Stomach (tissue), 8 donors: ENCODE measurements at regions not wholly inside any gene's neighbourhood (a gene's known extent, or its start where the extent isn't known, plus 50 kb on each side); places are given as distances from the start of the nearest gene placed in this dataset.

Experiments used
- DNase-seq, 2 donors: peaks; one replicate each; pipeline versions ENCODE4 v3.0.0 to v3.0.0-alpha.2; 2013 to 2019
- H3K27ac ChIP-seq, 5 donors: fragments of 200-600 bp in 4 of 5; sonication (generic) in 4 of 5; one replicate each; pipeline ENCODE4 v1.5.1; 2013 to 2019; ENCODE audit warnings: mild to moderate bottlenecking in 1 of 5, moderate library complexity in 1 of 5
- H3K27me3 ChIP-seq, 3 donors: fragments of 200-600 bp; sonication (generic); one replicate each; pipeline ENCODE4 v1.5.1; 2017 to 2019; ENCODE audit warnings: mixed run types in 1 of 3
- H3K36me3 ChIP-seq, 4 donors: fragments of 200-600 bp; sonication (generic); 1 replicate in 3 of 4; 2 replicates in 1 of 4; pipeline ENCODE4 v1.5.1; 2016 to 2019
- H3K4me1 ChIP-seq, 4 donors: fragments of 200-600 bp; sonication (generic); one replicate each; pipeline ENCODE4 v1.5.1; 2016 to 2019
- H3K4me3 ChIP-seq, 4 donors: fragments of 200-600 bp; sonication (generic) in 3 of 4; one replicate each; pipeline ENCODE4 v1.5.1; 2016 to 2019; ENCODE audit warnings: mild to moderate bottlenecking in 1 of 4
- H3K9me3 ChIP-seq, 4 donors: fragments of 200-600 bp; sonication (generic); one replicate each; pipeline ENCODE4 v1.5.1; 2016 to 2019
- CTCF ChIP-seq, 7 experiments: fragments of 450-650 bp in 4 of 7; fragments of 200-600 bp in 3 of 7; sonication (generic) in 3 of 7; IDR thresholded peaks; one replicate each; pipeline ENCODE4 v1.5.1; 2016 to 2019; ENCODE audit warnings: antibody characterized with exemption in 7 of 7, control low read depth in 2 of 7, mild to moderate bottlenecking in 1 of 7
- EP300 ChIP-seq: sonication (generic); formaldehyde crosslinking; IDR thresholded peaks from one replicate; pipeline ENCODE4 v1.6.1; 2017; ENCODE audit warnings: antibody characterized with exemption
- POLR2A ChIP-seq, 4 donors: fragments of 450-650 bp; IDR thresholded peaks; one replicate each; pipeline ENCODE4 v1.6.1; 2016; ENCODE audit warnings: antibody characterized with exemption in 4 of 4, control low read depth in 2 of 4, mild to moderate bottlenecking in 1 of 4, moderate library complexity in 1 of 4
- POLR2AphosphoS5 ChIP-seq, 3 donors: sonication (generic); formaldehyde crosslinking; IDR thresholded peaks; one replicate each; pipeline ENCODE4 v1.6.1; 2016; ENCODE audit warnings: antibody characterized with exemption in 3 of 3
- WGBS, 5 donors: extraction: QIAGEN DNeasy Blood & Tissue Kit in 3 of 5; methylation state at CpG; one replicate each; pipeline versions ENCODE4 v1.1.5 to v1.1.7; 2013 to 2018; 5-methylcytosine and 5-hydroxymethylcytosine counted together
- intact Hi-C: fragments of 100-400 bp; cut with DNase I; formaldehyde crosslinking; loops from one replicate; pipeline ENCODE4 v1.15.1; 2023; ENCODE audit warnings: low total_unique reads
- donor health status: healthy with polysubstance abuse.
- donor health status: Bipolar disorder and iron deficiency.
- donor health status: healthy.

- intact Hi-C loops: no loop called here
- WGBS, 5 donors: 61 to 69% (median 65%) methylated on average over 4 of the region's 4 CpGs
- Histone ChIP-seq H3K27me3 (no peaks in the 10 kb centered on the region), H3K4me1 (peaks cover 0 to 4% (median 0%) of the 10 kb centered on the region in 4 donors), H3K27ac (no peak overlapping the region), H3K36me3 (no peaks in the 10 kb centered on the region), H3K4me3 (no peak overlapping the region), H3K9me3 (no peaks in the 10 kb centered on the region)
- peak in 1 of 2 donors; percentile 42 for DNase-seq
- TF ChIP-seq EP300 (no peak), POLR2A (IDR thresholded peaks at IDR 0.05) (no peak), POLR2AphosphoS5 (IDR thresholded peaks at IDR 0.05) (no peak), CTCF (IDR thresholded peaks at IDR 0.05) (no peak)
Measured at GRCh38 chr11:33945481-33946268, 53.8 kb upstream of the LMO2 start.

- intact Hi-C loops: no loop called here
- Histone ChIP-seq H3K27me3 (no peaks in the 10 kb centered on the region), H3K9me3 (no peaks in the 10 kb centered on the region), H3K36me3 (no peaks in the 10 kb centered on the region), H3K4me1 (peaks cover 0 to 4% (median 0%) of the 10 kb centered on the region in 4 donors), H3K27ac (no peak overlapping the region), H3K4me3 (no peak overlapping the region)
- TF ChIP-seq POLR2AphosphoS5 (IDR thresholded peaks at IDR 0.05): no peak
- no peak for DNase-seq
- 94 to 96% (median 95%) methylated on average over 6 of the region's 6 CpGs for WGBS, 5 donors
Measured at GRCh38 chr11:33944693-33945424, 53.0 kb upstream of the LMO2 start.

- no peak overlapping the region for H3K27ac ChIP-seq
- no peaks in the 10 kb centered on the region for H3K9me3 ChIP-seq
- peaks cover 0 to 4% (median 0%) of the 10 kb centered on the region in 4 donors for H3K4me1 ChIP-seq
- 91 to 99% (median 97%) methylated on average over 3 of the region's 3 CpGs for WGBS, 5 donors
- intact Hi-C loops: no loop called here
- no peak for DNase-seq
- H3K27me3 ChIP-seq: no peaks in the 10 kb centered on the region
- no peak overlapping the region for H3K4me3 ChIP-seq
- H3K36me3 ChIP-seq: no peaks in the 10 kb centered on the region
- TF ChIP-seq POLR2A (IDR thresholded peaks at IDR 0.05) (no peak), CTCF (IDR thresholded peaks at IDR 0.05) (no peak), EP300 (no peak), POLR2AphosphoS5 (IDR thresholded peaks at IDR 0.05) (no peak)
Measured at GRCh38 chr11:33944345-33944692, 52.4 kb upstream of the LMO2 start.

- Histone ChIP-seq H3K4me3 (no peak overlapping the region), H3K36me3 (no peaks in the 10 kb centered on the region), H3K27ac (peak overlapping the region in 1 of 5 donors; percentile 20), H3K27me3 (no peaks in the 10 kb centered on the region), H3K4me1 (peaks cover 0 to 4% (median 0%) of the 10 kb centered on the region in 4 donors), H3K9me3 (no peaks in the 10 kb centered on the region)
- WGBS, 5 donors: 45 to 74% (median 62%) methylated on average over 4 of the region's 4 CpGs
- intact Hi-C loops: no loop called here
- TF ChIP-seq EP300 (no peak), CTCF (IDR thresholded peaks at IDR 0.05) (no peak), POLR2AphosphoS5 (IDR thresholded peaks at IDR 0.05) (no peak), POLR2A (IDR thresholded peaks at IDR 0.05) (no peak)
- DNase-seq: peak in 1 of 2 donors; percentile 38
Measured at GRCh38 chr11:33942954-33943353, 51.1 kb upstream of the LMO2 start.
